ENCODE measurements at regions not wholly inside any gene's neighbourhood (a gene's known extent, or its start where the extent isn't known, plus 50 kb on each side); places are given as distances from the start of the nearest gene placed in this dataset.

- TF ChIP-seq CTCF (IDR thresholded peaks at IDR 0.05) (no peak), POLR2A (IDR thresholded peaks at IDR 0.05) (no peak)
- H3K4me1 ChIP-seq, result no peaks in the 10 kb centered on the region
- no peak overlapping the region for H3K27ac ChIP-seq
- H3K4me3 ChIP-seq (replicated peaks in 1 of 3), result no peak overlapping the region
- H3K27me3 ChIP-seq, result no peaks in the 10 kb centered on the region
- no peak for DNase-seq
- no peaks in the 10 kb centered on the region for H3K36me3 ChIP-seq
- intact Hi-C loops (cut with DNase I), result no loop called here
- WGBS, 2 donors, result 90 to 91% methylated on average over 8 of the region's 8 CpGs
- no peaks in the 10 kb centered on the region for H3K9me3 ChIP-seq
Measured at GRCh38 chr3:5480190-5480589, 292.7 kb downstream of the EDEM1 start.

GRCh38 chr3:5485427-5485826 is 297.9 kb downstream of the EDEM1 start:
- DNase-seq, result no peak
- intact Hi-C loops (cut with DNase I), result no loop called here
- H3K36me3 ChIP-seq, result no peaks in the 10 kb centered on the region
- TF ChIP-seq CTCF (IDR thresholded peaks at IDR 0.05), result no peak
- no peak for TF ChIP-seq POLR2A (IDR thresholded peaks at IDR 0.05)
- no peak overlapping the region for H3K4me3 ChIP-seq (replicated peaks in 1 of 3)
- H3K27ac ChIP-seq, result no peak overlapping the region
- WGBS, 2 donors, result 78 to 85% methylated on average over 5 of the region's 5 CpGs
- no peaks in the 10 kb centered on the region for H3K9me3 ChIP-seq
- H3K4me1 ChIP-seq, result no peaks in the 10 kb centered on the region
- H3K27me3 ChIP-seq, result no peaks in the 10 kb centered on the region

- H3K27ac ChIP-seq, result no peak overlapping the region
- no peak for DNase-seq
- no peaks in the 10 kb centered on the region for H3K9me3 ChIP-seq
- intact Hi-C loops (cut with DNase I), result no loop called here
- H3K36me3 ChIP-seq, result no peaks in the 10 kb centered on the region
- no peaks in the 10 kb centered on the region for H3K27me3 ChIP-seq
- H3K4me1 ChIP-seq, result no peaks in the 10 kb centered on the region
- TF ChIP-seq POLR2A (IDR thresholded peaks at IDR 0.05) (no peak), CTCF (IDR thresholded peaks at IDR 0.05) (no peak)
- 85% methylated on average over 7 of the region's 7 CpGs for WGBS, 2 donors
- no peak overlapping the region for H3K4me3 ChIP-seq (replicated peaks in 1 of 3)
Measured at GRCh38 chr3:5488771-5489170, 301.3 kb downstream of the EDEM1 start.

GRCh38 chr3:5489536-5489935 is 302.0 kb downstream of the EDEM1 start:
- intact Hi-C loops (cut with DNase I), result no loop called here
- no peaks in the 10 kb centered on the region for H3K9me3 ChIP-seq
- no peaks in the 10 kb centered on the region for H3K27me3 ChIP-seq
- no peak overlapping the region for H3K4me3 ChIP-seq (replicated peaks in 1 of 3)
- no peak overlapping the region for H3K27ac ChIP-seq
- TF ChIP-seq POLR2A (IDR thresholded peaks at IDR 0.05), result no peak
- TF ChIP-seq CTCF (IDR thresholded peaks at IDR 0.05), result no peak
- no peak for DNase-seq
- WGBS, 2 donors, result 79 to 82% methylated on average over 3 of the region's 3 CpGs
- H3K36me3 ChIP-seq, result no peaks in the 10 kb centered on the region
- H3K4me1 ChIP-seq, result no peaks in the 10 kb centered on the region

- no peaks in the 10 kb centered on the region for H3K9me3 ChIP-seq
- no peak overlapping the region for H3K27ac ChIP-seq
- WGBS, 2 donors, result 74 to 91% methylated on average over 3 of the region's 3 CpGs
- H3K4me3 ChIP-seq (replicated peaks in 1 of 3), result no peak overlapping the region
- H3K27me3 ChIP-seq, result no peaks in the 10 kb centered on the region
- intact Hi-C loops (cut with DNase I), result no loop called here
- H3K36me3 ChIP-seq, result no peaks in the 10 kb centered on the region
- no peak for DNase-seq
- no peak for TF ChIP-seq POLR2A (IDR thresholded peaks at IDR 0.05)
- no peak for TF ChIP-seq CTCF (IDR thresholded peaks at IDR 0.05)
- no peaks in the 10 kb centered on the region for H3K4me1 ChIP-seq
Measured at GRCh38 chr3:5494905-5495519, 307.5 kb downstream of the EDEM1 start.
